Neural progenitor cell (in vitro differentiated cells): ENCODE measurements at regions not wholly inside any gene's neighbourhood (a gene's known extent, or its start where the extent isn't known, plus 50 kb on each side); places are given as distances from the start of the nearest gene placed in this dataset.

ENCODE experiments used
- DNase-seq: peaks from one replicate; pipeline ENCODE4 v3.0.0-alpha.2; 2016; ENCODE audit warnings: low spot score
- H2AFZ ChIP-seq: fragments of 200-600 bp; sonication (generic); replicated peaks from 2 replicates; pipeline ENCODE4 v1.6.1; 2016; ENCODE audit warnings: antibody characterized with exemption
- H3F3A ChIP-seq: fragments of 200-600 bp; sonication (generic); 2 replicates; pipeline ENCODE4 v1.6.1; 2016; ENCODE audit warnings: antibody characterized with exemption, low read depth
- H3K27ac ChIP-seq: fragments of 200-600 bp; sonication (generic); 2 replicates; pipeline ENCODE4 v1.5.1; 2016; ENCODE audit warnings: mild to moderate bottlenecking
- H3K27me3 ChIP-seq: fragments of 200-600 bp; sonication (generic); 2 replicates; pipeline ENCODE4 v1.6.1; 2016; ENCODE audit warnings: mild to moderate bottlenecking, moderate library complexity
- H3K36me3 ChIP-seq: fragments of 200-600 bp; sonication (generic); 2 replicates; pipeline ENCODE4 v1.5.1; 2016
- H3K4me1 ChIP-seq: fragments of 200-600 bp; sonication (generic); 2 replicates; pipeline ENCODE4 v1.6.1; 2016; ENCODE audit warnings: mixed run types
- H3K4me2 ChIP-seq: fragments of 200-600 bp; sonication (generic); 2 replicates; pipeline ENCODE4 v1.6.1; 2016
- H3K4me3 ChIP-seq: fragments of 200-600 bp; sonication (generic); 2 replicates; pipeline ENCODE4 v1.5.1; 2016
- H3K79me2 ChIP-seq: fragments of 200-600 bp; sonication (generic); 2 replicates; pipeline ENCODE4 v1.6.1; 2016; ENCODE audit warnings: low read depth
- H3K9ac ChIP-seq: fragments of 200-600 bp; sonication (generic); 2 replicates; pipeline ENCODE4 v1.6.1; 2016
- H3K9me3 ChIP-seq: fragments of 200-600 bp; sonication (generic); 2 replicates; pipeline ENCODE4 v1.5.1; 2016; ENCODE audit warnings: low read depth
- H4K20me1 ChIP-seq: fragments of 200-600 bp; sonication (generic); 2 replicates; pipeline ENCODE4 v1.6.1; 2016; ENCODE audit warnings: low read depth
- H3K27ac Mint-ChIP-seq: 3 replicates; pipeline ENCODE4 v1.8.0; 2021; ENCODE audit warnings: mixed read lengths
- H3K27me3 Mint-ChIP-seq: 2 replicates; pipeline ENCODE4 v1.8.0; 2022; ENCODE audit warnings: low read depth, mild to moderate bottlenecking, inconsistent platforms, moderate library complexity, mixed read lengths; ENCODE audit not compliant: insufficient read depth
- H3K36me3 Mint-ChIP-seq: 3 replicates; pipeline ENCODE4 v1.8.0; 2021; ENCODE audit warnings: mixed read lengths
- H3K4me1 Mint-ChIP-seq: 3 replicates; pipeline ENCODE4 v1.8.0; 2021; ENCODE audit warnings: mixed read lengths
- H3K4me3 Mint-ChIP-seq: 3 replicates; pipeline ENCODE4 v1.8.0; 2021; ENCODE audit warnings: mild to moderate bottlenecking, moderate library complexity, mixed read lengths
- H3K9me3 Mint-ChIP-seq: 3 replicates; pipeline ENCODE4 v1.8.0; 2020; ENCODE audit warnings: mixed read lengths
- EZH2 ChIP-seq: fragments of 200-600 bp; sonication (generic); IDR thresholded peaks from 2 replicates; pipeline ENCODE4 v1.6.1; 2017; ENCODE audit warnings: antibody characterized with exemption, mild to moderate bottlenecking, moderate library complexity
- EZH2phosphoT487 ChIP-seq: fragments of 200-600 bp; sonication (generic); IDR thresholded peaks from 2 replicates; pipeline ENCODE4 v1.6.1; 2017; ENCODE audit warnings: antibody characterized with exemption
- TF ChIP-seq, protein P1 (sequence below): fragments of 200-600 bp; sonication (generic); IDR thresholded peaks from 2 replicates; pipeline ENCODE4 v1.5.1; 2017; ENCODE audit warnings: antibody characterized with exemption, mild to moderate bottlenecking

- Histone ChIP-seq H3K79me2 (no peaks in the 10 kb centered on the region), H3K4me2 (no peak overlapping the region), H3K9me3 (no peaks in the 10 kb centered on the region), H3K9ac (no peak overlapping the region), H3F3A (no peaks in the 10 kb centered on the region), H3K4me3 (no peak overlapping the region), H3K36me3 (no peaks in the 10 kb centered on the region), H2AFZ (no peak overlapping the region), H4K20me1 (no peaks in the 10 kb centered on the region), H3K27ac (no peak overlapping the region), H3K27me3 (no peaks in the 10 kb centered on the region), H3K4me1 (no peaks in the 10 kb centered on the region)
- Mint-ChIP-seq H3K36me3 (no peaks in the 10 kb centered on the region), H3K9me3 (no peaks in the 10 kb centered on the region), H3K27me3 (no peaks in the 10 kb centered on the region), H3K4me3 (no peak overlapping the region), H3K4me1 (no peaks in the 10 kb centered on the region), H3K27ac (no peak overlapping the region)
- no peak for TF ChIP-seq EZH2phosphoT487
- TF ChIP-seq, protein P1, sequence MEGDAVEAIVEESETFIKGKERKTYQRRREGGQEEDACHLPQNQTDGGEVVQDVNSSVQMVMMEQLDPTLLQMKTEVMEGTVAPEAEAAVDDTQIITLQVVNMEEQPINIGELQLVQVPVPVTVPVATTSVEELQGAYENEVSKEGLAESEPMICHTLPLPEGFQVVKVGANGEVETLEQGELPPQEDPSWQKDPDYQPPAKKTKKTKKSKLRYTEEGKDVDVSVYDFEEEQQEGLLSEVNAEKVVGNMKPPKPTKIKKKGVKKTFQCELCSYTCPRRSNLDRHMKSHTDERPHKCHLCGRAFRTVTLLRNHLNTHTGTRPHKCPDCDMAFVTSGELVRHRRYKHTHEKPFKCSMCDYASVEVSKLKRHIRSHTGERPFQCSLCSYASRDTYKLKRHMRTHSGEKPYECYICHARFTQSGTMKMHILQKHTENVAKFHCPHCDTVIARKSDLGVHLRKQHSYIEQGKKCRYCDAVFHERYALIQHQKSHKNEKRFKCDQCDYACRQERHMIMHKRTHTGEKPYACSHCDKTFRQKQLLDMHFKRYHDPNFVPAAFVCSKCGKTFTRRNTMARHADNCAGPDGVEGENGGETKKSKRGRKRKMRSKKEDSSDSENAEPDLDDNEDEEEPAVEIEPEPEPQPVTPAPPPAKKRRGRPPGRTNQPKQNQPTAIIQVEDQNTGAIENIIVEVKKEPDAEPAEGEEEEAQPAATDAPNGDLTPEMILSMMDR, result no peak
- no peak for TF ChIP-seq EZH2
- no peak for DNase-seq
These were observed 109.6 kb upstream of the FERMT1 start for GRCh38 chr20:6232436-6232835.

GRCh38 chr20:6231556-6231955 is 108.7 kb upstream of the FERMT1 start:
- Histone ChIP-seq H3K4me1 (no peaks in the 10 kb centered on the region), H3K9ac (no peak overlapping the region), H3K36me3 (no peaks in the 10 kb centered on the region), H3K4me2 (no peak overlapping the region), H3K4me3 (no peak overlapping the region), H3K27me3 (no peaks in the 10 kb centered on the region), H4K20me1 (no peaks in the 10 kb centered on the region), H3K27ac (no peak overlapping the region), H3K79me2 (no peaks in the 10 kb centered on the region), H3F3A (no peaks in the 10 kb centered on the region), H3K9me3 (no peaks in the 10 kb centered on the region), H2AFZ (no peak overlapping the region)
- no peaks in the 10 kb centered on the region for H3K4me1 Mint-ChIP-seq
- DNase-seq, result no peak
- no peaks in the 10 kb centered on the region for H3K36me3 Mint-ChIP-seq
- no peak overlapping the region for H3K4me3 Mint-ChIP-seq
- no peaks in the 10 kb centered on the region for H3K9me3 Mint-ChIP-seq
- H3K27ac Mint-ChIP-seq, result no peak overlapping the region
- H3K27me3 Mint-ChIP-seq, result no peaks in the 10 kb centered on the region
- TF ChIP-seq, protein P1, result no peak
- no peak for TF ChIP-seq EZH2
- TF ChIP-seq EZH2phosphoT487, result no peak

DNA sequence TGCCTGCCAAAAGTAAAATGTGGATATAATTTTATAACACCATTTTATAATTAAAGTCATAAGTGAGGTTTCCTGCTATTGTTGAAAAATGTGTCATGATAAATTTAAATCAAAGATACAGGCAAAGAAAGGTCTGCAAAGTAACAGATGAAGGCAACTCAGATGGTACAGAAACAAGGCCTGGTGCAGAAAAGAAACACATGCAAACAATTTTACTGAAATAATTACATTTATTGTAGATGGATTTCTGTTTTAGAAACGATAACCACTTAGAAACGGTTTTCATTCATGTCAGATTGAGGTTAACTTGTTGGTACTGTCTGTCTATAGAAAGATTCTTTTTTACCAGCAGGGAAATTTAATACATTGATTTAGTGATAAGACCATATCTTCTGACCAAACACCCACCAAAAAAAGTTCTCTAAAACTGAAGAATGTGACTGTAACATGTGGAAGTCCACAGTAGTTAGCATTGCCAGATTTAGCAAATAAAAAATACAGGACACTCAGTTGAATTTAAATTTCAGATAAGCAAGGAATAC is 105.5 kb upstream of the FERMT1 start:
- Histone ChIP-seq H3K36me3 (no peaks in the 10 kb centered on the region), H2AFZ (no peak overlapping the region), H3K4me2 (no peak overlapping the region), H3K9me3 (no peaks in the 10 kb centered on the region), H3K4me3 (no peak overlapping the region), H3K27me3 (no peaks in the 10 kb centered on the region), H3K79me2 (no peaks in the 10 kb centered on the region), H3K9ac (no peak overlapping the region), H3F3A (no peaks in the 10 kb centered on the region), H3K27ac (no peak overlapping the region), H3K4me1 (no peaks in the 10 kb centered on the region), H4K20me1 (no peaks in the 10 kb centered on the region)
- no peak for DNase-seq
- H3K27ac Mint-ChIP-seq, result no peak overlapping the region
- H3K4me3 Mint-ChIP-seq, result no peak overlapping the region
- peaks cover 2% of the 10 kb centered on the region for H3K9me3 Mint-ChIP-seq
- no peaks in the 10 kb centered on the region for H3K27me3 Mint-ChIP-seq
- TF ChIP-seq EZH2phosphoT487 (no peak), EZH2 (no peak)
- TF ChIP-seq, protein P1, result no peak
- no peaks in the 10 kb centered on the region for H3K36me3 Mint-ChIP-seq
- no peaks in the 10 kb centered on the region for H3K4me1 Mint-ChIP-seq
